Central memory CD4-positive, alpha-beta T cell (primary cell): ENCODE measurements at regions not wholly inside any gene's neighbourhood (a gene's known extent, or its start where the extent isn't known, plus 50 kb on each side); places are given as distances from the start of the nearest gene placed in this dataset.

Experiments used
- DNase-seq: peaks from one replicate; pipeline ENCODE4 v3.0.0; 2022

DNA sequence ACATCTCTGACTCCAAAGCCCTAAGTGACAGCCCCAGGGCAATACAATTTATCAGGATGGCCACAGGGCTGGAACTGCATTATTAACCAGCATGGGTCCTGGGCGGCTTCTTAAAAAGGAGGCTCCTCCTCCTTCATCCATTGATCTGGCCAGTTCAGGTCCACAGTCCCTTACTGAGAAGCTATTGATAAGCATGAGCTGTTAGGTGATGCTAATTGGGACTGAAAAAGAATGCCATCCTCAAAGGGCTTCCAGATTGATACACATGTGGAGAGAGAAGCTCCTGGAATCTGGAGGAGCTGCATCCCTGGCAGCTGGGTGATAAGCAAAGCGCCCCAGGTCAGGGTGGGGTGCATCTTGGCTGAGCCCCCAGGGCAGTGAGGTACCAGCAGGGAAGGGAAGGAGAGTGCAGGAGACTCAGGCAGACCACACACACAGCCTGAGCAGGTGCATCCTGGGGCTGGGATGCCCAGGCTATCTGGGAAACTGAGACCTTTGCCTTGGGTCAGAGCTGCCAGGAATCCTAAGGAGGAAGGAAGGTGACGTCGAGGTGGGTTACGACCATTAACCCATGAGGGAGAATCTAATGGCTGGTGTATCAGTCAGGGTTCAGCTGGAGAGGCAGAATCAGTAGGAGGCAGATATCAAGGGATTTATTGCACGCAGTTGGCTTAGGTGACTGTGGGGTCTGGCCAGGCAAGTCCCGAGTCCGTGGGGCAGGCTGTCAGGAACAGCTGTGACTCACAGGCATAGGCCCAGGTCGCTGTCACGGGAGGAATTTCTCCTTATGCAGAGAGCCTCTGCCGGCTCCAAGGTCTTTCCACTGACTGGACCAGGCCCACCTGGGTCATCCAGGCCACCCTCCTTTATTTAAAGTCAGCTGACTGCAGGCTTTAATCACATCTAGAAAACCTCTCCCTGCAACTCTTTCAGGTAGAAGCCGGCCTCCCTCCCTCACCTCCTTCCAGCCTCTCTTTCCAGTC lies 261.2 kb downstream of the BMP7 start:
- DNase-seq: no peak

DNA sequence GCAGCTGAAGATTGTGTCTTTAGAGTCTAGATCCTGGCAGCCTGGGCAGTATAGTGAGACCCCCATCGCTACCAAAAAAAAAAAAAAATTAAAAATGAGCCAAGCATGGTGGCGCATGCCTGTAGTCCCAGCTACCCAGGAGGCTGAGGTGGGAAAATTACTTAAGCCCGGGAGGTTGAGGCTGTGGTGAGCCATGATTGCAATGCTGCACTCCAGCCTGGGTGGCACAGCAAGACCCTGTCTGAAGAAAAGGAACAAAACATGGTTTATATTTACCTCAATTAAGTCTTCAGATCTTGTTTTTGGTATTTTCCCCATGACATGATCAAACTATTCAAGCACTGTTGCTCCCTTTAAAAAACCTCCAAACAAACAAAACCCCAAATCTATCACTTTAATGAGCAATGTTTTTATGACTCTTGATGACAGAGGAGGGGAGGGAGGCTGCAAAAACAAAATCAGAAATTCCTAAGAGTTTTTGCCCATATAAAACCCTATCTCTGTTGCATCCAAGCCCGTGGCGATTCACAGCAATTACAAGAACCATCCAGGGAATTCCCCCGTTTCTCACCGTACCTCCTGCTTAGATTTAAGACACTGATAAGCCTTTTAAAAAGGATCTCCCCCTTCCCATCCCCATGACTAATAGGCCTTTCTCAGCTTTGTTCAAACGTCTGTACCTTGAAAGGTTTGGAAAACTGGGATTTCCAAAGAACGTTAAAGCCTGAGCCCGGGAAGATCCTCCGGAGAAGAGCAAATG lies 259.9 kb downstream of the BMP7 start:
- DNase-seq: no peak

DNA sequence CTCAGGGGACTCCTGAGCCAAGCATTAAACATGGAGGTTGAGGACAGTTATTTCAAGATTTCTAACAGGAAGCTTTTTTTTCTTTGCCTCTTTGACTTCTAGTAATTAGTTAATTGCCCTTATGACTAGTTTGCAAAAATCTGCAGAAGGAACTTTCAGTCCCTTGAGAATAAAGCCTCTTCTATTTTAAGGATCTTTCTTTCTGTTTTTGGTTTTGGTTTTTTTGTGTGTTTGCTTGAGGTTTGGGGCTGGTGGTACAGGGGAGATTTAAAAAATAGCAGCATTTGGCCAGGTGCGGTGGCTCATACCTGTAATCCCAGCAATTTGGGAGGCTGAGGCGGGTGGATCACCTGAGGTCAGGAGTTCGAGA lies 259.3 kb downstream of the BMP7 start:
- no peak for DNase-seq

DNA sequence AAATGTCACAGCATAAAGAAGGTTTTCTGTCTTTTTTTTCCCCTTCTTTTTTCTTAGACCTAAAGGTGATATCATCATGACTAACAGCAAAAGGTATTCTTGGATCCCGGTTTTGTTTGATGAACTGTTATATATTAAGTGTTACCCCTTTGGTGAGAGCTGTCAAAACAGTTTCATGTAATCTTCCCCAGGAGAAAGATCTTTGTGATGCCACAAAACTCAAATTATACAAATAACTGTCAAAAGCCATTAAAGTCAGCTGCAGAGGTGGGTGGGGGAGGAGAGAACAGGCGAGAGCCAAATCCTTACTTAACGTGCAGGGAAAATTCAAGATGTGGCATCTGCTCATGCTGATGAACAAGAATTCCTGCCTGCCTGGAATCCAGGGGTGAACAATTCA lies 258.2 kb downstream of the BMP7 start:
- no peak for DNase-seq

DNA sequence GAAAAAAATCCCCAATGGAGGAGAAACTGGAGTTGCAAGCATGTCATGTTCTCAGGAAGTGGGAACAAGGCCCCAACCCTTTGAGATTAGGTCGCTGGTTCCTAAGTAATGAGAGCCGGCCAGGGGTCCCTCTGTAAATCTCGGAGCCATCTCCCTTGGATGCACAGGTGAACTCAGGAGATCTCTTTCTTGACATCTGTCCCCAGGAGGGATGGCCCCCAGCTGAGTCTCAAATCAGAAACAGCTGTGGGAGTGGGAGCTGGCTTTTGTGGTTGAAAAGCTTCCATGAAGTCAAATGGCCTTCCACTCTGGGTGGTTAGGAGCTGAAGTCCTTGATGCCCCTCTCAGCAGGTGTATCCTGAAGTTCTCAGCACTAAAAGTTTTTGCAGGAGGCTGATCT lies 257.1 kb downstream of the BMP7 start:
- DNase-seq: no peak

DNA sequence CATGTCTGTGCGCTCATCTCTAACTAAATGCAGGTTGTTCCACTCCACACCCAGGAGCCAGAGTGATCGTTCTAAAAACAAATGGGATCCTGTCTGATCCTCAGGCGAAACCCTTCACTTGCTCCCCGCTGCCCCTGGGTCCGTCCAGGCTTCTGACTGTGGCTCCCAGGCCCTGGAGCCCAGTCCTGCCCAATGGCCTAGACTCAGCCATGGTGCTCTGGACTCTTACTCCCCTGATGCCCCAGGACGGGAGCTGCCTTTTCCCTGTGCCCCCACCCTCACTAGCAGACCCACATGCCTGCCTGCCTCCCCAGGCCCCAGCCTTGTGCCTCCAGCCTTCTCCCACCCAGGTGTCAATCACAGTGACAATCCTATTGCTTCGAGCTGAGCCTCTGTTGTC lies 256.7 kb downstream of the BMP7 start:
- DNase-seq: no peak

DNA sequence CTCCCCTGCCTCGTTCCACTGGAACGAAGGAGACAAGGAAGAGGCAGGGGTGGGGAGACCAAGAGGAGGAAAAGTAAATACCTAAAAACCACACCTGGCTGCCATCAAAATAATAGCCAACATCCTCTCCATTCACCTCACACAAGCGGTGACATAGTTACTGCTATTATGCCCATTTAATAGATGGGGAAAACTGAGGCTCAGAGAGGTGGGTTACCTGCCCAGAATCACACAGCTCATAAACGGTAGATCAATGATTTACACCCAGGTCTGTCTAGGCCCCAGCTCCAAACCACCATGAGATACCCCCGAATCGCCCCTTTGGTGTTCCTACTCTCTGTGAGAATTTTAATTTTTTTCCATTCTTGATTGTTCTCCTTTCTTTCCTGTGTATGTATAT lies 253.8 kb downstream of the BMP7 start:
- no peak for DNase-seq

DNA sequence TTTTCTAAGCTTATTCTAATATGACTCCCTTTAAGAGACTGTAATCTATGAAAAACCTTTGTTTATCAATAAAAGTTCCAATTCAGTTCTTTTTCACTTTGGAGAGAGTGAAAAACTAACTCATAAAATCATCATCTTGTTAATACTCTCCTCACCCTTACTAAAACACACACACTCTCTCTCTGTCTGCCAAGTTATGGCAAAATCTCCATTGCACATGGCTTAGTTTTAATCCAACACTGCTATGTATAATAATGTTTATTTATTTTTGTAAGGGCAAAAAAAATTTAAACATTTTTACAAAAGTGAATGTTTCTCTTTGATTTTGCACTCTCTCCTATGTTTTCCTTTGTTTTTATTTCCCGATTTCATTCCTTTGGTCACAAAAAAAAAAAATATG lies 253.2 kb downstream of the BMP7 start:
- no peak for DNase-seq

DNA sequence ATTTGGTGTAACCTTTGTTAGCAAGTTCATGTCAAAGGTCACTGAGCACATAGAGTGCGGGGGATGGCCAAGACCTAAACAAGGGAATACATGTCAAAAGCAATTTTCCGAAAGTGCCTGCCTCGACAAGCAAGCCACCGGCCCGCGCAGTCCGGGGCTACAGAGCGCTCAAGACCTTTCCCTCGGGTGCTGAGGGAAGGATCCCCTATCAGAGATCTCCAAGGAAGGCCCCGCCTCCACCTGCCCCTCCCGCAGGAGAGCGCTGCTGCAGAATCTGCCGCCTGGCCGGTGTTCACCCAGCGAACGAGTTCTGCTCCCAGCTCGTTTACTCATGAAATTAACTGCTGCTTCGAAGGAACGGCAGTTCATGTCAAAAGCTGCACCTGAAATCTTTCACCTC lies 252.7 kb downstream of the BMP7 start:
- DNase-seq: no peak

DNA sequence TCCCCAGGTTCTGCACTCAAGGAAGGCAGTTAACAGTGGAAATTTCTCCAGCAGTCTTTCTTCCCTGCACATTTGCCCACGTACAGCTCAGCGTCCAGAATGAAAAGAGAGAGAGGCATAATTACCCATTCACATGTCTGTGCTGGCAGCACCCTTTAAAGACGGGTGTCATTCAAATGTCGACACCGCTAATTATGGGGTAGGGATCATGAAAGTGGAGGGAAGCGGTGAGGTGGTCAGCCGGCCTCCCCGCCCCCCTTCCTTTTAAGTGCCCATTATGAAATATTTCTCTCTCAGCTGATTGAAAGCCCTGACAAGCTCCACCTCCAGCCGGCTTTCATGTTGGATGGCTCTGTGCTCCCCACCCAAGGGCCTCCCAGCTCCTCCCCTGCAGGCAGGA lies 246.1 kb downstream of the BMP7 start:
- no peak for DNase-seq

DNA sequence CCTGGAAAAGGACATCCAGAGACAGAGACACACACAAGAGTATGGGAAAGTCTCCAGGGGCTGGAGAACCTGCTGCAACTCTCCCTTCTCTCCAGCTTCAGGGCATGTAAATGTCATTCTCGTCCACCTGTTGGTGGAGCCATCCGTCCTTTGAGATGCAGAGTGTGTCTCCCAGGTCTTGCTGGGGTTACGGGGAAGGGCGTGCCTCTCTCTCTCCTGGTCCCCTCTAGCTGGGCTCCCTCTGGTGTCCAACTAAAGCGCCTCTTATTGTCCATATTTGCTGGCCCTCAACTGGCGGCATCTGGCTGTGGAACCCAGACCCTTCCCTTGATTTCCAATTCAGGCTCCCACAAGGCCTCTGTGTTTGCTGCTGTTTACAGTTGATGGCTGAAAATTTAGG lies 244.1 kb downstream of the BMP7 start:
- no peak for DNase-seq

DNA sequence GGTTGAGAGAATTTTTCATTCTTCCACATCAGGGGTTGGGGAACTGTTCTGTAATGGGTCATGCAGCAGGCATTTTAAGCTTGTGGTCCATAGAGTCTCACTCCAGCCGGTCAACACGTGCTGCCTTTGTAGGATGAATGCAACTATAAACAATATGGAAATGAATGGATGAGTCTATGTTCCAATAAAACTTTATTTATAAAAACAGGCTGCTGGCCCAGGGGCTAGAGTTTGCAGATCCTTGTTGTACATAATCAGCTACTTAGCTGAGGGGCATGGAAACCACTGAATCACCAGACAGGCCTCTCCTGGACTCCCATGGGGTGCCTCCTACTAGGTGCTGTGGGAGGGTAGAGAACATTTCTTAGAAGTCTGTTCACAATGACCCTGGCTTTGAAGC lies 243.4 kb downstream of the BMP7 start:
- DNase-seq: no peak

DNA sequence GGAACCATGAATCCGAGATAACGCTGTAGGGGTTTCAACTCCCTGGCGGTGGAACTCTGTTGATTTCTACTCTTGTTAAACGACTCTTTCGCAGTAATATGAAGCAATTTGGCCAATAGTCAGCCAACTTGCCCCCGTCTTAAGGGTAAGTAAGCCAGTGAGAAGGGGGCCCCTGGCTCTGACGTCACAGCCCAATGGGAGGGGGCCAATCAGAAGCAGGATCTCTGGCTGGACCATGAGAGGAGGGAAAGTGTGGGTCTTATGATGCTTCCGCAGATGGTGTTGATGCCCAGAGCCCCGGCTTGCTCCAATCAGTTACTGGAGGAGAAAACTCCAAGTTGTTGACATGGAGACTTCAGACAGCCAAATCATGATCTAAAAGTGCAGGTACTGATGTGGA lies 242.4 kb downstream of the BMP7 start:
- DNase-seq: no peak

DNA sequence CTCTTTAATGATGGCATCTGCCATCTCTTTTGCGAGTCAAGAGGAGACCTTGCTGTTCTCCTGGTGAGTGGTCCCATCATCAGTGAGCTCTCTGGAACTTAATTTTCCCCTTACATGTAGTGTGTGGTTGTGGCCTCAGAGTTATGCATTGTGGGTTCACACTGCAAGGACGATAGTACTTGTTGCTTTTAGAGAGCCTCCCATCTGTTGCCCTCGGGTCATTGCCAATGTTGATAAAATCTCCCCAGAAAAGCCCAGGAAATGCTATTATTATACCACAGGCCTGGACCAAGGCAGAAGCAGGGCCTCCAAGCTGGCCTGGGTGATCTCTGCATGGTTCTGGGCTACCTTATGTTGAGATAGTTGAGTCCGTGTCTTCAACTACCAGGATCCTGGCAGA lies 241.6 kb downstream of the BMP7 start:
- no peak for DNase-seq

DNA sequence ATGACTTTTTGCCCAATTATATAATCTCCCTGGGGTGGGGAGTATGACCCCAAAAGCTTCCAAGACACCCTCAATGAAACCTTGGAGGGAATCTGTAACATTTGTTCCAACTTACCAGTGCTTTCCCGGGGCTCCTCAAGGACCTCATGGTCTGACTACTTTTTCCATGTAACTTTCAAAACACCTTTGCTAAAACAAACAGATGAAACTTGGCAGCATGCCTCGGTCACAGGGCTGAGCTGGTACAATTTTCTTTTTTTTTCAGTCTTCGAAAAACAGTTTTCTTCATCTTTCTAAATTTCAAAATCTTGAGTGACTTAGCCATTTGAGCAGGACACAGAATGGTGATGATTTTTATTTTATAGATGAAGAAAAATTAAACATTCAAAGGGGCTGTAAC lies 241.2 kb downstream of the BMP7 start:
- DNase-seq: no peak

DNA sequence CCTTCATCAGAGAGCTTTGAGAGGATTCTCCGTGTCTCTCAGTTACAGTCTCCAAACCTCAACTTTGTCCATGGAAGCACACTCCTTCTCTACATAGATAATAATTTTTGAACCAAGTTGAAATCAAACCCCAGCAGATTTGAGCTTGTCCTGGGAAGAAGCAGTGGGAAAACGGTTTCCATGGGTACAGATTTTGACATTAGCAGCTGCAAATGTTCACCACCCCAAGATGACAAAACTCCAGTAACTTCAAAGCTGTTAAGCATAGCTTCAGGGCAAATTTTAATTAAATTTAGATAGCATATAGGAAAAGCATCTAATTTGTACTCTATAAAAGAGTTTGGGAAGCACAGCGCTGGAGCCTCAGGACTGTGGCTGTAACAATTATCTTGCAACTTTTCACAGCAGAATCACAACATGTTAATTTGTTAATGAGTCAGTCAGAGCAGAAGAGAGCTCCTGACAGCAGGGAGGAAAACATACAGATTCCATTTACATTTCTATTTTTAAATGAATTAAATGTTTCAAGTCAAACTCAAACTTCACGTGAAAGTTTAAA lies 240.7 kb downstream of the BMP7 start:
- DNase-seq: no peak

DNA sequence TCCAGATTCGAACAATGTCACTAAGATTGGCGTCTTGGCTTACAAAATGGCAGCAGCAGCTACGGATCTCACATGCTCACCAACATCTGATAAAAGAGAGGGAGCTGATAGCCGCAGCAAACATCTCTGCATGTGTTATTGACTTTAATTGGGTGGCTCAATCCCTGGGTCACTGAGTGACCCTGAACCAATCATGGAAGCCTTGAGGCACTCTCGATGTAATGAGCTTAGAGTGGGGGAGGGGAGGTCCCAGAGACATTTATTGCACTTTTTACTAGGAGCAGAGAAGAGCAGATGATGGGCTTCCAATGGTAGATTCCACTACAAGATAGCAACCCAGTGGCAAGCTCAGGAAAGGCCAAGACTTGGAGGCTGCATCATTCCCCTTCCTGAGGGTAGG lies 238.7 kb downstream of the BMP7 start:
- no peak for DNase-seq

DNA sequence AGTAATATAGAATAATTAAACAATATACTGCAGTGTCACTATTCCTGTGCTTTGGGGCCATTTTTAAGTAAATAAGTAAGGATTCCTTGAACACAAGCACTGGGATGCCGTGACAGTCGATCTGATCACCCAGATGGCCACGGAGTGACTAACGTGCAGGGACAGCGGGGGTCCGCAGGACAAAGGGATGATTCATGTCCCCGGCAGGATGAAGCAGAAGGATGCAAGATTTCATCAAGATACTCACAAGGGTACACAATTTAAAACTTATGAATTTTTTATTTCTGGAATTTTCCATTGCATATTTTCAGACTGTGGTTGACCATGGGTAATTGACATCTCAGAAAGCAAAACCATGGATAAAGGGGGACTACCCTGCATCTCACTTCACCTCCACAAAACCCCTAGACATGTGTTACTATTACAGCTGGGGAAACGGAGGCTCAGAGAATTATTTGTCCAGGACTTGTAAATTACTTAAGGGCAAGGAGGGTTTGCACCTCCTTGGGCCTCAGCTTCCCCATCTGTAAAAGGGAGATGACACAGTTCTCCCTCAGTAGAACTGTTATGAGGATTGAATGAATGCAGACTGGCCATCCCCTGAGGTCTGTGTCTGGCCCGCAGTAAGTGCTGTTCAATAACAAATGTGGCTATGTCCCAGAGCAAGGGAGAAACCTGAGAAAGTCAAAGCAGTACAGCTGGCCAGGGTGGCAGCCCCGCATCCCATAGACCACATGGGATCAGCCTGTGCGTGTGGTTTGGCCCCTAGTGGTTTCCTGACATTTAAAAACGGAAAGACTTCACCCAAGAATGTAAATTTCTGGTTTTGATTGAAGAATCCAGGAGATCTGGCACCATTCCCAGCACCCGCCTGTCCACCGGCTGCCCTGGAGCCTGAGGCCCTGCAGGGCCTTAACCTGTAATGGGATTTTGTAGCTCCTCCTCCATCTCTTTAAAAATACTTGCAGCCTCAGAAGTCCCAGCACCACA lies 235.5 kb downstream of the BMP7 start:
- DNase-seq: no peak

DNA sequence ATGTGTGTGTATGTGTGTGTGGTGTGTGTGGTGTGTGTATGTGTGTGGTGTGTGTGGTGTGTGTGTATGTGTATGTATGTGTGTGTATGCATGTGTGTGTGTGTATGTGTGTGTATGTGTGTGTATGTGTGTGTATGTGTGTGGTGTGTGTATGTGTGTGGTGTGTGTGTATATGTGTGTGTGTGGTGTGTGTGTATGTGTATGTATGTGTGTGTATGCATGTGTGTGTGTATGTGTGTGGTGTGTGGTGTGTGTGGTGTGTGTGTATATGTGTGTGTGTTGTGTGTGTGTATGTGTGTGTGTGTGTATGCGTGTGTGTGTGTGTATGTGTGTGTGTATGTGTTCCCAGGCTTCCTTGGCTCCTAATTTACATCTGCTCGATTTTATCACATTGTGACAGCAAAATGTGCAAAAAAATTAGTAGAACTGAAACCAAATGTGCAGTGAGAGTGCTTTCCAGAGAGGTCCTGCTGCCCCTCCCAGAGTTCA lies 234.5 kb downstream of the BMP7 start:
- DNase-seq: no peak

DNA sequence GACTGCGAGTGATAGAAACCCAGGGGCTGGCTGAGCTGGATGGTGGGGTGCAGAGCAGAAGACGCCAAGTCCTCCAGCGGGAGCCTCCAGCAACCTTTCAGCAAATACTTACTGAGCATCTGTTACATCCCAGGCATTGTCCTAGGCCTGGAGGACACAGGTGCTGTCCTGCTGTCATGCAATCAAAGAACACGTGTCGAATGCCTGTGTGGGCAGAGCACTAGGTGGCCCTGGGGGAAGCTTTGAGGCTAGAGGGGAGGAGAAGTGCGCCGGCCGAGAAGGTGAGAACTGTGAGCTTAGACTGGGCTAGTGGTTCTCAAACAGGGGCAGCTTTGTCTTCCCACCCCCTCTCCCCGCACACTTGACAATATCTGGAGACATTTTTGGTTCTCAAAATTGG lies 233.6 kb downstream of the BMP7 start:
- no peak for DNase-seq

DNA sequence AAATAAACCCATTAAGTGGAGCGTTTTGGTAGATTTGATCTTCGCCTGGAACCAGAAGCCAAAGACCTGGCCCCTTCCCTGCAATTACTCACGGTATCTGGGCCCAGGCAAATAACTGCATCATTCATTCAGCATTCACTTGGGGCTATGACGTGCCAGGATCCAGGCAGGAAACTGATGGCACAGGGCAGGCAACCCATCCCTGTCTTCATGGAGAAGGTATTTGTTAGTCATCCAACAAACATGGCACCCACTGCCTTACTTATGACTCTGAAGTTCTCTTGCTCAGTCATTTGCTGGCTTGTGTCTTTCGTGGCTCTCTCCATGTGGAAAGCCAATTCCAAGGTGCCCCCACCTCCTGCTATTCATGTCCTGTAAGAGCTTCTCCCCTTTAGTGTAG lies 232.4 kb downstream of the BMP7 start:
- no peak for DNase-seq

DNA sequence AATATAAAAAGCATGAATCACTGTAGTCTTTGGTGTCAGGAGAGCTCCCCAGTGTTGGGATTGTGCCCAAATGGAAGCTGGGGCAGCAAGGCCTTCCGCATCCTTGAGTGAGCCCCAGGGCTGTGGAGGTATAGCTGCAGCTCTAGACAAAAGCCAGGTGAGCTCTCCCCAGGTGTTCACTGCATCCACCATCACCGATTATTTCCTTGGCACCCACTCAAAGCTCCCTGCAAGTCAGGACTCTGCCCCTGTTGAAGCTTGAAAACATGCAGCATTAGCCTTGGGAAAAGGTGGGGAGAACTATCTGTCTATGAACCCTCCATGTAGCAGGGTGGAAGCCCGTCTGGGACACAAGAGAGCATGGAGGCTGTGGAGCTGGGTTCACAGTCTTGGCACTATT lies 228.8 kb downstream of the BMP7 start:
- DNase-seq: no peak
